H9 (cell line): ENCODE measurements at regions not wholly inside any gene's neighbourhood (a gene's known extent, or its start where the extent isn't known, plus 50 kb on each side); places are given as distances from the start of the nearest gene placed in this dataset.

Experiments
- DNase-seq: peaks from one replicate; pipeline ENCODE4 v3.0.0-alpha.2; 2017
- H2AFZ ChIP-seq: one replicate; pipeline ENCODE4 v1.6.1; 2013; ENCODE audit warnings: mild to moderate bottlenecking, low read length, control low read depth, moderate library complexity
- H2AK5ac ChIP-seq: 2 replicates; pipeline ENCODE4 v1.6.1; 2013; ENCODE audit warnings: low read length, control low read depth, mixed read lengths; ENCODE audit not compliant: insufficient read length
- H2BK120ac ChIP-seq: one replicate; pipeline ENCODE4 v1.6.1; 2013; ENCODE audit warnings: low read depth, mild to moderate bottlenecking, low read length, control low read depth, inconsistent platforms; ENCODE audit not compliant: poor library complexity, severe bottlenecking
- H2BK12ac ChIP-seq: 2 replicates; pipeline ENCODE4 v1.6.1; 2013; ENCODE audit warnings: low read length, control low read depth, mixed read lengths, low read depth; ENCODE audit not compliant: insufficient read length
- H2BK15ac ChIP-seq: 2 replicates; pipeline ENCODE4 v1.6.1; 2013; ENCODE audit warnings: low read depth, low read length, control low read depth
- H2BK20ac ChIP-seq: one replicate; pipeline ENCODE4 v1.6.1; 2013; ENCODE audit warnings: low read depth, mild to moderate bottlenecking, low read length, control low read depth, inconsistent platforms; ENCODE audit not compliant: poor library complexity, severe bottlenecking
- H2BK5ac ChIP-seq: 2 replicates; pipeline ENCODE4 v1.6.1; 2013; ENCODE audit warnings: low read length, control low read depth, mixed read lengths; ENCODE audit not compliant: insufficient read length
- H3K14ac ChIP-seq: 2 replicates; pipeline ENCODE4 v1.6.1; 2013; ENCODE audit warnings: low read length, control low read depth; ENCODE audit not compliant: insufficient read depth
- H3K18ac ChIP-seq: 2 replicates; pipeline ENCODE4 v1.6.1; 2013; ENCODE audit warnings: low read depth, mild to moderate bottlenecking, mixed read lengths, low read length, control low read depth; ENCODE audit not compliant: insufficient read length
- H3K23ac ChIP-seq: 2 replicates; pipeline ENCODE4 v1.6.1; 2013; ENCODE audit warnings: low read length, control low read depth, mixed read lengths, low read depth; ENCODE audit not compliant: insufficient read length
- H3K23me2 ChIP-seq: 2 replicates; pipeline ENCODE4 v1.6.1; 2013; ENCODE audit warnings: low read depth, mild to moderate bottlenecking, mixed read lengths, low read length, control low read depth; ENCODE audit not compliant: insufficient read length, poor library complexity, severe bottlenecking
- H3K27ac ChIP-seq: 2 replicates; pipeline ENCODE4 v1.5.1; 2013; ENCODE audit warnings: low read length, control low read depth, mixed read lengths, low read depth; ENCODE audit not compliant: insufficient read length
- H3K27me3 ChIP-seq: 2 replicates; pipeline ENCODE4 v1.6.1; 2013; ENCODE audit warnings: low read length, control low read depth, inconsistent platforms; ENCODE audit not compliant: insufficient read depth
- H3K4ac ChIP-seq: 2 replicates; pipeline ENCODE4 v1.6.1; 2013; ENCODE audit warnings: low read depth, mild to moderate bottlenecking, control low read depth, inconsistent platforms, low read length, moderate library complexity
- H3K4me1 ChIP-seq: 2 replicates; pipeline ENCODE4 v1.6.1; 2013; ENCODE audit warnings: low read length, control low read depth, inconsistent platforms; ENCODE audit not compliant: insufficient read depth
- H3K4me2 ChIP-seq: 2 replicates; pipeline ENCODE4 v1.6.1; 2013; ENCODE audit warnings: low read length, control low read depth, mixed read lengths; ENCODE audit not compliant: insufficient read length, insufficient read depth
- H3K56ac ChIP-seq: 2 replicates; pipeline ENCODE4 v1.6.1; 2013; ENCODE audit warnings: low read depth, mild to moderate bottlenecking, mixed read lengths, low read length, control low read depth; ENCODE audit not compliant: insufficient read length
- H3K79me1 ChIP-seq: 2 replicates; pipeline ENCODE4 v1.6.1; 2013; ENCODE audit warnings: low read depth, mild to moderate bottlenecking, moderate library complexity, low read length, control low read depth, inconsistent platforms; ENCODE audit not compliant: insufficient read depth, poor library complexity, severe bottlenecking
- H3K79me2 ChIP-seq: 2 replicates; pipeline ENCODE4 v1.6.1; 2013; ENCODE audit warnings: low read length, control low read depth, inconsistent platforms; ENCODE audit not compliant: insufficient read depth
- H3K9ac ChIP-seq: 2 replicates; pipeline ENCODE4 v1.6.1; 2013; ENCODE audit warnings: low read length, control low read depth, mixed read lengths; ENCODE audit not compliant: insufficient read length; ENCODE audit errors: extremely low read depth
- H3K9me3 ChIP-seq: one replicate; pipeline ENCODE4 v1.6.1; 2013; ENCODE audit warnings: low read depth, low read length, inconsistent platforms; ENCODE audit not compliant: control insufficient read depth
- H3T11ph ChIP-seq: one replicate; pipeline ENCODE4 v1.6.1; 2013; ENCODE audit warnings: mild to moderate bottlenecking, low read length, control low read depth, inconsistent platforms
- H4K20me1 ChIP-seq: one replicate; pipeline ENCODE4 v1.6.1; 2013; ENCODE audit not compliant: control insufficient read depth, insufficient read length, insufficient read depth
- H4K5ac ChIP-seq: 2 replicates; pipeline ENCODE4 v1.6.1; 2013; ENCODE audit warnings: low read depth, mild to moderate bottlenecking, mixed read lengths, low read length, control low read depth; ENCODE audit not compliant: insufficient read length
- H4K8ac ChIP-seq: replicated peaks from 2 replicates; pipeline ENCODE4 v1.6.1; 2013; ENCODE audit warnings: low read length, control low read depth, mixed read lengths, low read depth; ENCODE audit not compliant: insufficient read length
- H4K91ac ChIP-seq: 2 replicates; pipeline ENCODE4 v1.6.1; 2013; ENCODE audit warnings: low read depth, mild to moderate bottlenecking, moderate library complexity, mixed read lengths, low read length, control low read depth; ENCODE audit not compliant: insufficient read length
- H3K27ac Mint-ChIP-seq, 3 experiments: 2 replicates in 2 of 3; 3 replicates in 1 of 3; pipeline ENCODE4 v1.8.0; 2020 to 2021; ENCODE audit warnings: mixed read lengths in 3 of 3, mild to moderate bottlenecking in 1 of 3, moderate library complexity in 1 of 3
- H3K27me3 Mint-ChIP-seq: 2 replicates; pipeline ENCODE4 v1.8.0; 2021; ENCODE audit warnings: low read depth, mild to moderate bottlenecking, moderate library complexity, mixed read lengths
- H3K36me3 Mint-ChIP-seq, 3 experiments: 2 replicates in 2 of 3; 3 replicates in 1 of 3; pipeline ENCODE4 v1.8.0; 2020 to 2021; ENCODE audit warnings: low read depth in 3 of 3, mixed read lengths in 3 of 3; ENCODE audit not compliant: insufficient read depth in 1 of 3
- H3K4me1 Mint-ChIP-seq, 2 experiments: 2 replicates each; pipeline ENCODE4 v1.8.0; 2020; ENCODE audit warnings: mixed read lengths in 2 of 2
- H3K4me3 Mint-ChIP-seq, 2 experiments: 2 replicates in 1 of 2; 3 replicates in 1 of 2; pipeline ENCODE4 v1.8.0; 2020 to 2021; ENCODE audit warnings: mild to moderate bottlenecking in 2 of 2, mixed read lengths in 2 of 2, moderate library complexity in 1 of 2
- H3K9me3 Mint-ChIP-seq, 2 experiments: 2 replicates in 1 of 2; 3 replicates in 1 of 2; pipeline ENCODE4 v1.8.0; 2020; ENCODE audit warnings: mild to moderate bottlenecking in 2 of 2, mixed read lengths in 2 of 2, moderate library complexity in 1 of 2
- CTCF ChIP-seq: fragments of 200-600 bp; sonication (generic); conservative IDR thresholded peaks from 3 replicates; pipeline ENCODE4 v1.8.0; 2021; ENCODE audit warnings: antibody characterized with exemption, mild to moderate bottlenecking

GRCh38 chr9:87826331-87826730 is 56.3 kb upstream of the SPATA31E1 start:
- no peaks in the 10 kb centered on the region for H3K27me3 Mint-ChIP-seq
- H3K56ac ChIP-seq: no peak overlapping the region
- no peaks in the 10 kb centered on the region for H3K79me2 ChIP-seq
- H2BK120ac ChIP-seq: no peak overlapping the region
- peaks cover 14 to 15% of the 10 kb centered on the region in 2 experiments for H3K4me1 Mint-ChIP-seq
- H2AFZ ChIP-seq: no peak overlapping the region
- H2BK15ac ChIP-seq: no peak overlapping the region
- H3K23ac ChIP-seq: no peak overlapping the region
- no peak overlapping the region for H2BK12ac ChIP-seq
- no peak overlapping the region for H4K5ac ChIP-seq
- H3K14ac ChIP-seq: no peak overlapping the region
- TF ChIP-seq CTCF: no peak
- H3K9me3 Mint-ChIP-seq: no peaks in the 10 kb centered on the region
- no peak overlapping the region for H2BK5ac ChIP-seq
- no peak overlapping the region for H2AK5ac ChIP-seq
- H3K79me1 ChIP-seq: no peaks in the 10 kb centered on the region
- no peak overlapping the region for H4K91ac ChIP-seq
- H4K8ac ChIP-seq: no peak overlapping the region
- no peak overlapping the region for H3K9ac ChIP-seq
- H3K4me2 ChIP-seq: no peak overlapping the region
- no peak overlapping the region for H3K27ac Mint-ChIP-seq
- H3K4ac ChIP-seq: no peak overlapping the region
- peaks cover 3% of the 10 kb centered on the region; the same call in 1 of the 2 replicates for H3K4me1 ChIP-seq
- DNase-seq: no peak
- H2BK20ac ChIP-seq: no peak overlapping the region
- H3K27ac ChIP-seq: no peak overlapping the region
- no peaks in the 10 kb centered on the region for H4K20me1 ChIP-seq
- H3T11ph ChIP-seq: no peak overlapping the region
- no peak overlapping the region for H3K18ac ChIP-seq
- no peaks in the 10 kb centered on the region for H3K9me3 ChIP-seq
- no peaks in the 10 kb centered on the region for H3K23me2 ChIP-seq
- H3K36me3 Mint-ChIP-seq: no peaks in the 10 kb centered on the region
- H3K4me3 Mint-ChIP-seq: no peak overlapping the region
- H3K27me3 ChIP-seq: no peaks in the 10 kb centered on the region
